Vagina (tissue), 2 donors: ENCODE measurements at regions not wholly inside any gene's neighbourhood (a gene's known extent, or its start where the extent isn't known, plus 50 kb on each side); places are given as distances from the start of the nearest gene placed in this dataset.

ENCODE experiments used
- CTCF ChIP-seq, 3 experiments: fragments of 450-650 bp in 2 of 3; fragments of 200-600 bp in 1 of 3; sonication (generic) in 1 of 3; IDR thresholded peaks; one replicate each; pipeline ENCODE4 v1.5.1; 2017 to 2019; ENCODE audit warnings: antibody characterized with exemption in 3 of 3, mild to moderate bottlenecking in 2 of 3, moderate library complexity in 2 of 3
- POLR2A ChIP-seq, 2 donors: fragments of 450-650 bp; IDR thresholded peaks; one replicate each; pipeline ENCODE4 v1.6.1; 2017; ENCODE audit warnings: antibody characterized with exemption in 2 of 2, mild to moderate bottlenecking in 2 of 2, moderate library complexity in 2 of 2
- POLR2AphosphoS5 ChIP-seq, 2 donors: sonication (generic); formaldehyde crosslinking; IDR thresholded peaks; one replicate each; pipeline ENCODE4 v1.9.0; 2017; ENCODE audit warnings: antibody characterized with exemption in 2 of 2, mild to moderate bottlenecking in 2 of 2, low read depth in 1 of 2; ENCODE audit not compliant: insufficient read depth in 1 of 2

- TF ChIP-seq CTCF (IDR thresholded peaks at IDR 0.05) (no peak), POLR2A (IDR thresholded peaks at IDR 0.05) (no peak), POLR2AphosphoS5 (IDR thresholded peaks at IDR 0.05; ENCODE audit: insufficient read depth in 1 of 2, low read depth in 1 of 2) (no peak)
Observed at GRCh38 chr15:95998935-95999334, 331.6 kb upstream of the NR2F2 start.
